Type B pancreatic cell (in vitro differentiated cells): ENCODE measurements at regions not wholly inside any gene's neighbourhood (a gene's known extent, or its start where the extent isn't known, plus 50 kb on each side); places are given as distances from the start of the nearest gene placed in this dataset.

Source experiments
- DNase-seq: peaks from one replicate; pipeline ENCODE4 v3.0.0; 2021; ENCODE audit warnings: mixed read lengths; ENCODE audit not compliant: unreplicated experiment; ENCODE audit errors: extremely low spot score
- H3K27ac Mint-ChIP-seq: 2 replicates; pipeline ENCODE4 v1.8.0; 2021; ENCODE audit warnings: mild to moderate bottlenecking, mixed read lengths
- H3K27me3 Mint-ChIP-seq: 2 replicates; pipeline ENCODE4 v1.8.0; 2021; ENCODE audit warnings: mixed read lengths
- H3K36me3 Mint-ChIP-seq: 2 replicates; pipeline ENCODE4 v1.8.0; 2021; ENCODE audit warnings: mixed read lengths
- H3K4me1 Mint-ChIP-seq: one replicate; pipeline ENCODE4 v1.8.0; 2021; ENCODE audit warnings: mixed read lengths; ENCODE audit not compliant: unreplicated experiment
- H3K4me3 Mint-ChIP-seq: 2 replicates; pipeline ENCODE4 v1.8.0; 2021; ENCODE audit warnings: mild to moderate bottlenecking, mixed read lengths
- H3K9me3 Mint-ChIP-seq: 2 replicates; pipeline ENCODE4 v1.8.0; 2021; ENCODE audit warnings: mixed read lengths
- TF ChIP-seq, protein P1 (sequence below): fragments of 200-600 bp; sonication (generic); conservative IDR thresholded peaks from 2 replicates; pipeline ENCODE4 v1.5.0; 2021; ENCODE audit warnings: antibody characterized with exemption, mild to moderate bottlenecking

DNA sequence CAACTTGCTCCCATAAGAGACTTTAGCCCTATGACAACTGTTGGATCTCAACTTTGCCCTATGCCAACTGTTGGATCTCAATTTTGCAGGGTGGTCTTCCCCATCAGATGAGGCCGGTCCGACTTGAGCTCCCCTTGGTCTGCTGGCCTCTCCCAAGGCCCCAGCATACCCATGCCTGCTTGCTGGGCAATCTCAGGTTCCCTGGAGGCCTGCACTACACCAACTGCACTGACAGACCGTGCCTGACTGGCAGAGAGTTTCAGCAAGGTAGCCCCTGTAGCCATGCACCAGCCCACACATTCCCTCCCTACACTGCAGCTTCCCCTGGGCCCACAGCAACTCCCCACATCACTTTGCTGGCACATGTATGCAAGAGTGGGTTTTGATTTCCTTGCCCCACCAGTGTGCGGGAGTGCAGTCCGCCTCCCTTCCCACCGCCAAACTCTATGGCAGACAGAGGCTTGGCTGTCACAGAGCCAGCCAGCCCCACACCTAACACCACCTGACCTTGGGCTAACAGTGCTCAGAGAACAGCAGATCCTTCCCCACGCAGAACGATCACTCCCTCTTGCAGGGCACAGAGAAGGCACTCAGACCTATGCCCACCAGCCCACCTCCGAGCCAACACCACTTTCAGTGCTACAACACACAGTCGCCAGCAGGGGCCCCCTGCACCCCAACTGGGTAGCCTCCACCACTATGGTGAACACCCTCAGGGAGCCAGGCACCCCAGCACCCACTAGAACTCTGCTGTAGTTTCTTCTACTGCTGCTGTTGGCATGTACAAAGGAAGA, 279.9 kb upstream of the COX7C start:
- no peak for DNase-seq
- Mint-ChIP-seq H3K27ac (no peak overlapping the region), H3K4me1 (no peaks in the 10 kb centered on the region), H3K27me3 (no peaks in the 10 kb centered on the region), H3K9me3 (no peaks in the 10 kb centered on the region), H3K4me3 (no peak overlapping the region), H3K36me3 (no peaks in the 10 kb centered on the region)
- TF ChIP-seq, protein P1, sequence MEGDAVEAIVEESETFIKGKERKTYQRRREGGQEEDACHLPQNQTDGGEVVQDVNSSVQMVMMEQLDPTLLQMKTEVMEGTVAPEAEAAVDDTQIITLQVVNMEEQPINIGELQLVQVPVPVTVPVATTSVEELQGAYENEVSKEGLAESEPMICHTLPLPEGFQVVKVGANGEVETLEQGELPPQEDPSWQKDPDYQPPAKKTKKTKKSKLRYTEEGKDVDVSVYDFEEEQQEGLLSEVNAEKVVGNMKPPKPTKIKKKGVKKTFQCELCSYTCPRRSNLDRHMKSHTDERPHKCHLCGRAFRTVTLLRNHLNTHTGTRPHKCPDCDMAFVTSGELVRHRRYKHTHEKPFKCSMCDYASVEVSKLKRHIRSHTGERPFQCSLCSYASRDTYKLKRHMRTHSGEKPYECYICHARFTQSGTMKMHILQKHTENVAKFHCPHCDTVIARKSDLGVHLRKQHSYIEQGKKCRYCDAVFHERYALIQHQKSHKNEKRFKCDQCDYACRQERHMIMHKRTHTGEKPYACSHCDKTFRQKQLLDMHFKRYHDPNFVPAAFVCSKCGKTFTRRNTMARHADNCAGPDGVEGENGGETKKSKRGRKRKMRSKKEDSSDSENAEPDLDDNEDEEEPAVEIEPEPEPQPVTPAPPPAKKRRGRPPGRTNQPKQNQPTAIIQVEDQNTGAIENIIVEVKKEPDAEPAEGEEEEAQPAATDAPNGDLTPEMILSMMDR: no peak

DNA sequence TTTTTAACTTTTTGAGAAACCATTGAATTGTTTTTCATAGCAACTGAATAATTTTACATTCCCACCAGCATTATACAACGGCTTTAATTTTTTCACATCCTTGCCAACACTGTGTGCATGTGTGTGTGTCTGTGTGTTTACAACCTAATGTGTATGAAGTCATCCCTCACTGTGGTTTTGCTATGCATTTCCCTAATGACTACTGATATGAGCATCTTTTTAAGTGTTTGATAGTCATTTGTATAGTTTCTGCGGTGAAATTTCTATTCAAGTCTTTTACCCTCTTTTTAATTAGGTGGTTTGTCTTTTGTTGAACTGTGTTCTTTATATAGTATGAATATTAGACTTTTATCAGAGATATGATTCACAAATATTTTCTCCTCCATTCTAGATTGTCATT, 263.1 kb upstream of the COX7C start:
- Mint-ChIP-seq H3K9me3 (no peaks in the 10 kb centered on the region), H3K27me3 (no peaks in the 10 kb centered on the region), H3K36me3 (no peaks in the 10 kb centered on the region), H3K27ac (no peak overlapping the region), H3K4me1 (no peaks in the 10 kb centered on the region), H3K4me3 (no peak overlapping the region)
- no peak for DNase-seq
- TF ChIP-seq, protein P1: no peak

DNA sequence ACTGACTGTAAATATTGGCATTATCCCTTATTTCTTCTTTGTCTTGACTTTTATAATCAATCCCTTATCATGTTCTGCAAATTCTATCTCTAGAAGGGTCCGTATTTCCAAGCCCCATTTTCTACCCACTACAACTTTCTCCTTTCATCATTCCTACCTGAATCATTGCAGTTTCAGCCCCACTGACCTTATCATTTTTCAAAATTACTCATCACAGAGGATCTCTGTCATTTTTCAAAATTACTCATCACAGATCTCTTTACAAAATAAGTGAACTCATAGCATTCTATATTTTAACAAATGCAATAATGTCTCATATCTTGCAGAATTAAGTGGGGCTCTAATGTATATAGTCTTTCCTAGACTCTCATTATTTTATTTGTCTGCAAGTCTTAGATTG, 256.9 kb upstream of the COX7C start:
- Mint-ChIP-seq H3K27me3 (no peaks in the 10 kb centered on the region), H3K27ac (no peak overlapping the region), H3K9me3 (no peaks in the 10 kb centered on the region), H3K36me3 (no peaks in the 10 kb centered on the region), H3K4me3 (no peak overlapping the region), H3K4me1 (no peaks in the 10 kb centered on the region)
- TF ChIP-seq, protein P1: no peak
- no peak for DNase-seq

DNA sequence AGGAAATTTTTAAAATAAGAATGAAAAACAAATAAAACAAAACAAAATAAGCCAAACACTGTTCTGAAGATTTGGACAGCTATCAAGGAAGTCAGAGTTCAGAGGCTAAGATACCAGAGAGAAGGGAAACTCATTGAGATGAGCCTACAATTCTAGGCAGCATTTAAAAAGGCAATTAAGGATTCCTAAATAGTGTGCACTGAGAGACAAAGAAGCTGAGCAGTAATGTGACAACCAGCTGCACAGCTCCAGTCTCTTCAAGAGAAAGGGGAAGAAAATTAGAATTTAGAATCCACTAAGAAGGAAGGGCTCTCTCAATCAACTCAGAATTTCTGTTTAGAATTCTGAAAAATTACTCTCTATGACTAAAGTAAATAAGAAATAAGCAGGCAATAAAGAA, 246.7 kb upstream of the COX7C start:
- no peaks in the 10 kb centered on the region for H3K9me3 Mint-ChIP-seq
- H3K27me3 Mint-ChIP-seq: no peaks in the 10 kb centered on the region
- TF ChIP-seq, protein P1: no peak
- no peak overlapping the region for H3K27ac Mint-ChIP-seq
- H3K36me3 Mint-ChIP-seq: no peaks in the 10 kb centered on the region
- no peak overlapping the region for H3K4me3 Mint-ChIP-seq
- no peak for DNase-seq
- H3K4me1 Mint-ChIP-seq: no peaks in the 10 kb centered on the region

DNA sequence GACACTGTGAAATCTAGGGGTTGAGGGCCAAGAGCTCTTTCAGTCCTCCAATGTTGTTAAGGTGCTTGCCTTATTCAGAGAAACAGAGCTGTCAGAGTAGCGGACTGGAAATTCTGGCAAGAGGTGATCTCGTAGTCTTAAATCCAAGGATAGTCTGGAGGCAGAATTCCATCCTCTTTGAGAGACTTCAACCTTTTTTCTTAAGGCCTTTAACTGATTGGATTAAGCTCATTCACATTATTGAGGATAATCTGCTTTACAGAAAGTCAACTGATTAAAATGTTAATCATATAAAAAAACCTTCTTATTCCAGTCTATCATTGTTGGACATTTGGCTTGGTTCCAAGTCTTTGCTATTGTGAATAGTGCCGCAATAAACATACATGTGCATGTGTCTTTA, 243.1 kb upstream of the COX7C start:
- H3K9me3 Mint-ChIP-seq: no peaks in the 10 kb centered on the region
- DNase-seq: no peak
- H3K4me1 Mint-ChIP-seq: no peaks in the 10 kb centered on the region
- H3K4me3 Mint-ChIP-seq: no peak overlapping the region
- no peaks in the 10 kb centered on the region for H3K36me3 Mint-ChIP-seq
- TF ChIP-seq, protein P1: no peak
- no peak overlapping the region for H3K27ac Mint-ChIP-seq
- H3K27me3 Mint-ChIP-seq: peaks cover 3% of the 10 kb centered on the region

DNA sequence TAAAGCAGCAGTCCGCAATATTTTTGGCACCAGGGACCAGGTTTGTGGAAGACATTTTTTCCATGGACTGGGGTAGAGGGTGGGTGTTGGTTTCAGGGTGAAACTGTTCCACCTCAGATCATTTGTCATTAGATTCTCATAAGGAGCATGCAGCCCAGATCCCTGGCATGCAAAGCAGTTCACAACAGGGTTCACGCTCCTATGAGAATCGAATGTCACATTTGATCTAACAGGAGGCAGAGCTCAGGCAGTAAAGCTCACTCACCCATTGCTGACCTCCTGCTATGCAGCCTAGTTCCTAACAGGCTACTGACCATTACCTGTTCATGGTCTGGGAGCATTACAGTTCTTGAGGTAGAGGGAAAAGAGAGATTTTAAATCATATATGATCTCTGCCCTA, 241.5 kb upstream of the COX7C start:
- H3K4me1 Mint-ChIP-seq: no peaks in the 10 kb centered on the region
- TF ChIP-seq, protein P1: no peak
- peaks cover 3% of the 10 kb centered on the region for H3K27me3 Mint-ChIP-seq
- no peaks in the 10 kb centered on the region for H3K36me3 Mint-ChIP-seq
- no peak for DNase-seq
- no peak overlapping the region for H3K27ac Mint-ChIP-seq
- no peak overlapping the region for H3K4me3 Mint-ChIP-seq
- no peaks in the 10 kb centered on the region for H3K9me3 Mint-ChIP-seq
